Left ventricle myocardium inferior (tissue), 1 donor: ENCODE measurements at regions not wholly inside any gene's neighbourhood (a gene's known extent, or its start where the extent isn't known, plus 50 kb on each side); places are given as distances from the start of the nearest gene placed in this dataset.
"Not testable (repeated sequence)": the region's sequence is repeated elsewhere in the genome, so short reads cannot be mapped to it uniquely, and the experiment has no call there.

Experiments
- DNase-seq: peaks from one replicate; pipeline ENCODE4 v3.0.0-alpha.2; 2020
- H3K27ac ChIP-seq: fragments of 200-600 bp; replicated peaks from 2 replicates; pipeline ENCODE4 v1.8.0; 2021
- H3K27me3 ChIP-seq: fragments of 200-600 bp; 2 replicates; pipeline ENCODE4 v1.8.0; 2021; ENCODE audit warnings: low read depth
- H3K36me3 ChIP-seq: fragments of 200-600 bp; 2 replicates; pipeline ENCODE4 v1.8.0; 2021
- H3K4me1 ChIP-seq: fragments of 200-600 bp; 2 replicates; pipeline ENCODE4 v1.8.0; 2021
- H3K4me3 ChIP-seq: fragments of 200-600 bp; 2 replicates; pipeline ENCODE4 v1.8.0; 2021; ENCODE audit warnings: mild to moderate bottlenecking, moderate library complexity
- H3K9me3 ChIP-seq: fragments of 200-600 bp; replicated peaks from 2 replicates; pipeline ENCODE4 v1.8.0; 2021
- intact Hi-C: fragments of 100-400 bp; cut with micrococcal nuclease; formaldehyde crosslinking; loops from one replicate; pipeline ENCODE4 v1.11.0; 2022
- TF ChIP-seq, protein P1 (sequence below): fragments of 200-600 bp; IDR thresholded peaks from 2 replicates; pipeline ENCODE4 v1.8.0; 2021; ENCODE audit warnings: antibody characterized with exemption, mild to moderate bottlenecking, borderline replicate concordance
- donor health status: DM: no; HTN: yes; CAD: no; lungs with severe emphysema.

DNA sequence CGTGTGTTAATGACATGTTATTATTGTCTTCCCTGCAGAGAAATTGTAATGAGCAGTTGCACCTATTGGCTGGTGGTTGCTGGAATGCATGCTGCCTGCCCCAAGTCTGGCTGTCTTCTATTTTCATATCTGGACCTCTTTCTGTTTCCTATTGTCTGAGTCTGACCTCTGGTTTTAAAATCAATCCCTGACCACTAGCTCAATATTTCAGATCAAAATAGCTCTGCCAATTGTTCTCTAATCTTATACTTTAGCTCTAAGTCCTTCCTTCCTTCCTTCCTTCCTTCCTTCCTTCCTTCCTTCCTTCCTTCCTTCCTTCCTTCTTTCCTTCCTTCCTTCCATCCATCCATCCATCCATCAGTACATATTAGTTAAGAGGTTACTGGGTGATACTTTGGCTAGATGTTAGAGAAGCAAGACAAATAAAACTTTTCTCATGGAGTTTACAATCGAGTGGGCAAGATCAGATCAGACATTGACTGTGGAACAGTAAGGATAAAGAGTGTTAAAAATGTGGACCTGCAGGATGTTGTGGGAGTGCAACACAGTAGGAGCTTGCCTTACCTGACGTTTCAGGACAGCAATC is 417.1 kb downstream of the SOCS6 start:
- no peaks in the 10 kb centered on the region for H3K4me1 ChIP-seq
- H3K27me3 ChIP-seq, result no peaks in the 10 kb centered on the region
- DNase-seq, result no peak
- H3K27ac ChIP-seq, result no peak overlapping the region
- no peaks in the 10 kb centered on the region for H3K36me3 ChIP-seq
- no peak overlapping the region for H3K4me3 ChIP-seq
- intact Hi-C loops, result no loop called here
- TF ChIP-seq, protein P1, sequence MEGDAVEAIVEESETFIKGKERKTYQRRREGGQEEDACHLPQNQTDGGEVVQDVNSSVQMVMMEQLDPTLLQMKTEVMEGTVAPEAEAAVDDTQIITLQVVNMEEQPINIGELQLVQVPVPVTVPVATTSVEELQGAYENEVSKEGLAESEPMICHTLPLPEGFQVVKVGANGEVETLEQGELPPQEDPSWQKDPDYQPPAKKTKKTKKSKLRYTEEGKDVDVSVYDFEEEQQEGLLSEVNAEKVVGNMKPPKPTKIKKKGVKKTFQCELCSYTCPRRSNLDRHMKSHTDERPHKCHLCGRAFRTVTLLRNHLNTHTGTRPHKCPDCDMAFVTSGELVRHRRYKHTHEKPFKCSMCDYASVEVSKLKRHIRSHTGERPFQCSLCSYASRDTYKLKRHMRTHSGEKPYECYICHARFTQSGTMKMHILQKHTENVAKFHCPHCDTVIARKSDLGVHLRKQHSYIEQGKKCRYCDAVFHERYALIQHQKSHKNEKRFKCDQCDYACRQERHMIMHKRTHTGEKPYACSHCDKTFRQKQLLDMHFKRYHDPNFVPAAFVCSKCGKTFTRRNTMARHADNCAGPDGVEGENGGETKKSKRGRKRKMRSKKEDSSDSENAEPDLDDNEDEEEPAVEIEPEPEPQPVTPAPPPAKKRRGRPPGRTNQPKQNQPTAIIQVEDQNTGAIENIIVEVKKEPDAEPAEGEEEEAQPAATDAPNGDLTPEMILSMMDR, result no peak
- H3K9me3 ChIP-seq, result no peaks in the 10 kb centered on the region

DNA sequence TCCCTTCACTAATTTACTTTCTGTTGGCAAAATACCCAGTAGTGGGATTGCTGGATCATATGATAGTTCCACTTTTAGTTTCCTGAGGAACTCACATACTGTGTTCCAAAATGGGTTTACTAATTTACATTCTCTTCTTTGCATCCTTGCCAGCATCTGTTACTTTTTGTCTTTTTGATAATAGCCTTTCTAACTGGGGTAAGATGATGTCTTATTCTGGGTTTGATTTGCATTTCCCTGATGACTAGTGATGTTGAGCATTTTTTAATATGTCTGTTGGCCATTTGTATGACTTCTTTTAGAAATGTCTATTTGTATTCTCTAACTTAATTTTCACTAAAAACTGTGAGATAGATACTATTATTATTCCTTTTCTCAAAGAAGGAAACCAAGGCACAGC is 411.7 kb downstream of the SOCS6 start:
- no peaks in the 10 kb centered on the region for H3K27me3 ChIP-seq
- TF ChIP-seq, protein P1, result no peak
- no peaks in the 10 kb centered on the region for H3K4me1 ChIP-seq
- intact Hi-C loops, result no loop called here
- H3K36me3 ChIP-seq, result no peaks in the 10 kb centered on the region
- H3K9me3 ChIP-seq, result peaks cover 14% of the 10 kb centered on the region
- H3K4me3 ChIP-seq, result no peak overlapping the region
- no peak overlapping the region for H3K27ac ChIP-seq
- no peak for DNase-seq

DNA sequence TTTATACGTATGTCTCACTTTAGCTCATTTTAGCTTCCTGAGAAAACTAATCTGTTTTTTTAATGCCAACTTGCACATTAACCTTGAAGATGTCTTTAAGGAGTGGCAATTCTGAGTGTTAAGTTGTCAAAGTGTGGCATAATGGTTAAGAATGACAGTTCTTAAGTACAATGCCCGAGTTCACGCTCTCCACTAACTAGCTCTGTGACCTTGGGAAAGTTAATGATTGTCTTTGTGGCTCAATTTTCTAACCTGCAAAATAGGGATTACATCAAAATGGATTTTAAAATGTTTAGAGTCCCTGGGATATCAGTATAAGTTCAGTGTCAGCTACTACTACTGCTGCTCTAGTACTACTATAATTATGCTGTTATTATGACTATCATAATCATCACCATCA is 409.7 kb downstream of the SOCS6 start:
- H3K4me3 ChIP-seq, result no peak overlapping the region

DNA sequence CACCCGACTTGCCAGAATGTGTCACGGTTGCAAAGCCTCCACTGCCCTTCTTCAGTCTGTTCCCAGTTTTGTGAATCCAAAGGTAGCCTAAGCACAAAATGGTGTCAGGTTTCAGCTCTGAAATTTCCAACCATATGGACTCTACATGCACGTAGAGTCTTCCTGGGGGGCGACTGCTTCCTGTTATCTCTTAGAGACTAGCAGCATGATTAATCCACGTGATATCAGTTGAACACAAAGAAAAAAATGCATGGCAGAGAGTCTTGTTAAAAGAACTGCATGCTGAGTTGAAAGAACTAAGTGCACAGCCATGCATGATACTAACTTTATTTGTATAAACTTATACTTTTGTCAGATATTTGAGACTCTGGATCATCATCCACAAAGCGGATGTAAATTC is 404.4 kb downstream of the SOCS6 start:
- no peak overlapping the region for H3K27ac ChIP-seq
- DNase-seq, result no peak
- H3K27me3 ChIP-seq, result no peaks in the 10 kb centered on the region
- H3K4me3 ChIP-seq, result no peak overlapping the region
- H3K9me3 ChIP-seq, result peaks cover 14% of the 10 kb centered on the region
- intact Hi-C loops, result no loop called here
- TF ChIP-seq, protein P1, result no peak
- no peaks in the 10 kb centered on the region for H3K36me3 ChIP-seq
- no peaks in the 10 kb centered on the region for H3K4me1 ChIP-seq

More for the DNA sequence above, 409.7 kb downstream of the SOCS6 start:
- Histone ChIP-seq H3K9me3 (peaks cover 14% of the 10 kb centered on the region), H3K27me3 (no peaks in the 10 kb centered on the region), H3K27ac (no peak overlapping the region), H3K4me1 (no peaks in the 10 kb centered on the region), H3K36me3 (no peaks in the 10 kb centered on the region)
- TF ChIP-seq, protein P1, result no peak
- no peak for DNase-seq
- intact Hi-C loops, result no loop called here

DNA sequence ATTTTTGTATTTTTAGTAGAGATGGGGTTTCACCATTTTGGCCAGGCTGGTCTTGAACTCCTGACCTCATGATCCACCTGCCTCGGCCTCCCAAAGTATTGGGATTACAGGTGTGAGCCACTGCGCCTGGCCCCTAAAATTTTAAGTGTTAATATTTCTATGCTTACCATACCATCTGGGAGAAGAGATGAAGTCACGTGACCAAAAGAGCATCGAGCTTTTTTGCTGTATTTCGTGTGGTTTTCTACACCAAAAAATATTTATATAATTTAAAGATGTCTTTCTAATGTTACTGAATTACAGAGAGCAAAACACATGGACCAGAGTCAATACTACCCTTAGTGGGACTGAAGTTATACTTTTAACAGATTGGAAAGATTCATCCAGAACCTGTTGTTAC is 400.9 kb downstream of the SOCS6 start:
- H3K27me3 ChIP-seq, H3K9me3 ChIP-seq, H3K4me1 ChIP-seq, H3K4me3 ChIP-seq, DNase-seq, H3K27ac ChIP-seq, intact Hi-C loops, H3K36me3 ChIP-seq: not testable (repeated sequence)

DNA sequence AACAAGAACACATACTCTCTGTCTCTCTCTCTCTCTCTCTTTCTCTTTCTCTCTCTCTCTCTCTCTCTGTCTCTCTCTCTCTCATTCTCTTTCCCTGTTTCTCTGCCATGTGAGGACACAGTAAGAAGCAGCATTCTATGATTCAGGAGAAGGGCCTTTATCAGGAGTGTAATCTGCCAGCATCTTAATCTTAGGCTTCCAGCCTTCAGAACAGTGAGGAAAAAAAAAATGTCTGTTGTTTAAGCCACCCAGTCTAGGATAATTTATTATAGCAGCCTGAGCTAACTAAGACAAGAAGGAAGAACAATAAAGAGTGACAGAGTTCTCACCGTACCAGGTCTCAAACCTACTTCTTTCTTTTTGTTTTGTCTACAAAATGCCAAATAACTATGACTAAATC is 399.4 kb downstream of the SOCS6 start:
- H3K4me1 ChIP-seq, result no peaks in the 10 kb centered on the region
- no peaks in the 10 kb centered on the region for H3K36me3 ChIP-seq
- intact Hi-C loops, result no loop called here
- peaks cover 5% of the 10 kb centered on the region for H3K9me3 ChIP-seq
- TF ChIP-seq, protein P1, result no peak
- no peak overlapping the region for H3K4me3 ChIP-seq
- no peaks in the 10 kb centered on the region for H3K27me3 ChIP-seq
- no peak overlapping the region for H3K27ac ChIP-seq
- no peak for DNase-seq
